Type B pancreatic cell (in vitro differentiated cells): ENCODE measurements at regions not wholly inside any gene's neighbourhood (a gene's known extent, or its start where the extent isn't known, plus 50 kb on each side); places are given as distances from the start of the nearest gene placed in this dataset.
"Not testable (repeated sequence)": the region's sequence is repeated elsewhere in the genome, so short reads cannot be mapped to it uniquely, and the experiment has no call there.

ENCODE experiments used
- DNase-seq: peaks from one replicate; pipeline ENCODE4 v3.0.0; 2021; ENCODE audit warnings: mixed read lengths; ENCODE audit not compliant: unreplicated experiment; ENCODE audit errors: extremely low spot score
- H3K27ac Mint-ChIP-seq: 2 replicates; pipeline ENCODE4 v1.8.0; 2021; ENCODE audit warnings: mild to moderate bottlenecking, mixed read lengths
- H3K27me3 Mint-ChIP-seq: 2 replicates; pipeline ENCODE4 v1.8.0; 2021; ENCODE audit warnings: mixed read lengths
- H3K36me3 Mint-ChIP-seq: 2 replicates; pipeline ENCODE4 v1.8.0; 2021; ENCODE audit warnings: mixed read lengths
- H3K4me1 Mint-ChIP-seq: one replicate; pipeline ENCODE4 v1.8.0; 2021; ENCODE audit warnings: mixed read lengths; ENCODE audit not compliant: unreplicated experiment
- H3K4me3 Mint-ChIP-seq: 2 replicates; pipeline ENCODE4 v1.8.0; 2021; ENCODE audit warnings: mild to moderate bottlenecking, mixed read lengths
- H3K9me3 Mint-ChIP-seq: 2 replicates; pipeline ENCODE4 v1.8.0; 2021; ENCODE audit warnings: mixed read lengths
- TF ChIP-seq, protein P1 (sequence below): fragments of 200-600 bp; sonication (generic); conservative IDR thresholded peaks from 2 replicates; pipeline ENCODE4 v1.5.0; 2021; ENCODE audit warnings: antibody characterized with exemption, mild to moderate bottlenecking

DNA sequence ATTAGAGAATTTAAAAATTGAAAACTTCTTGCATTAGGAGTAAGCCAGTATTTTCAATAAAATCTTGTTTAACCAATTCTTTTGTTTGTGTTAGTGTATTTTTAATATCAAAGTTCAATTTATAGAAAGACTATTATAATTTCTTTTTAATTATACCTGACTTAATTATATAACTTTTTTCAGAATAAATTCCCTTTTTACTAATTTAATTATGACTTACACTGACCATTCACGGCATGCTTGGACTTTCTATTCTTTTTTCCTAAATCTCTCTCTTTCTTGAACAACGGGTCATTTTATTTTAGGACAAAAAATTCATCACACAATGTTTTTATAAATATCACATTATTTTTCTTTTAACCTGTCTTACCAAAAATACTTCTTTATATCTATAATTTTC lies 555.3 kb upstream of the PTGER4 start:
- no peak overlapping the region for H3K4me3 Mint-ChIP-seq
- H3K27ac Mint-ChIP-seq, result no peak overlapping the region
- no peaks in the 10 kb centered on the region for H3K4me1 Mint-ChIP-seq
- H3K36me3 Mint-ChIP-seq, result no peaks in the 10 kb centered on the region
- peaks cover 15% of the 10 kb centered on the region for H3K9me3 Mint-ChIP-seq
- no peaks in the 10 kb centered on the region for H3K27me3 Mint-ChIP-seq
- TF ChIP-seq, protein P1, sequence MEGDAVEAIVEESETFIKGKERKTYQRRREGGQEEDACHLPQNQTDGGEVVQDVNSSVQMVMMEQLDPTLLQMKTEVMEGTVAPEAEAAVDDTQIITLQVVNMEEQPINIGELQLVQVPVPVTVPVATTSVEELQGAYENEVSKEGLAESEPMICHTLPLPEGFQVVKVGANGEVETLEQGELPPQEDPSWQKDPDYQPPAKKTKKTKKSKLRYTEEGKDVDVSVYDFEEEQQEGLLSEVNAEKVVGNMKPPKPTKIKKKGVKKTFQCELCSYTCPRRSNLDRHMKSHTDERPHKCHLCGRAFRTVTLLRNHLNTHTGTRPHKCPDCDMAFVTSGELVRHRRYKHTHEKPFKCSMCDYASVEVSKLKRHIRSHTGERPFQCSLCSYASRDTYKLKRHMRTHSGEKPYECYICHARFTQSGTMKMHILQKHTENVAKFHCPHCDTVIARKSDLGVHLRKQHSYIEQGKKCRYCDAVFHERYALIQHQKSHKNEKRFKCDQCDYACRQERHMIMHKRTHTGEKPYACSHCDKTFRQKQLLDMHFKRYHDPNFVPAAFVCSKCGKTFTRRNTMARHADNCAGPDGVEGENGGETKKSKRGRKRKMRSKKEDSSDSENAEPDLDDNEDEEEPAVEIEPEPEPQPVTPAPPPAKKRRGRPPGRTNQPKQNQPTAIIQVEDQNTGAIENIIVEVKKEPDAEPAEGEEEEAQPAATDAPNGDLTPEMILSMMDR, result no peak
- DNase-seq, result no peak

DNA sequence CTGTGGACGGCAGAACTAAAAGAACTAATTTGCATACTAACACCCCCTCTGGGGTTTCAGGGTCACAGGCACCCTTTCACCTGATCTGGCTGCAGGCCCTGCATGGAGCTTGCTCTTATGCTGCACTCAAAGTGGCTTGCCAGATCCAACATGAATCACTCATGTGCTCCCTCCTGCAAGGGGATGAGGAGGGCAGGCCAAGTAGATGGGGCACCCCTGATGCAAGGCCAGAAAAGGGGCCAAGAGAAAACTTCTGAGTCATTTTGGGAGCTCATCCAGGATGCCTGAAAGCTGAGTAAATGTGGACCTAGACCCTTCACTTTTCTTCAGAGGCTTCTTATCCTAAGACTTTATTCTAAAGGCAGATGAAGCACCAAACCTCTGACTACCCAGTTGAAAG lies 558.5 kb upstream of the PTGER4 start:
- H3K27me3 Mint-ChIP-seq, result no peaks in the 10 kb centered on the region
- H3K36me3 Mint-ChIP-seq, result no peaks in the 10 kb centered on the region
- H3K4me3 Mint-ChIP-seq, result no peak overlapping the region
- no peak overlapping the region for H3K27ac Mint-ChIP-seq
- TF ChIP-seq, protein P1, result no peak
- no peaks in the 10 kb centered on the region for H3K4me1 Mint-ChIP-seq
- DNase-seq, result no peak
- H3K9me3 Mint-ChIP-seq, result peaks cover 9% of the 10 kb centered on the region

DNA sequence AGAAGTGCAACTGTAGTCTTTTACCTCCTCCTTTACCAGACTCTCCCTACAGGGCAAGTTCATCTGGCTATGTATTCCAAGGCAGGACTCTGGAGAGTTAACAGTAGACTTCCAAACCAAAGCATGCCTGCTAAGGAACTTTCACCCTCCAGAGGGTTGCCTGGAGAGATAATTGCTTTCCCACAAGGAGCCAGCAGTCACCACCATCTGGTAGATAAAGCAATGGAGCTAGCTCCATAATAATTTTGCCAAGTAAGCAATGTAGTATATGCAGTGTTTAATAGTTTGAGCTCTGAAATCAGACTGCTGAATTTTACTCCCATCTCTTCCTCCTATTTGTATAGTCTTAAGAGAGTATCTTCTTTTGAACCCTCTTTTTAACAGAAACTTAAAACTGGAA lies 566.8 kb upstream of the PTGER4 start:
- no peak overlapping the region for H3K4me3 Mint-ChIP-seq
- TF ChIP-seq, protein P1, result no peak
- H3K36me3 Mint-ChIP-seq, result no peaks in the 10 kb centered on the region
- peaks cover 4% of the 10 kb centered on the region for H3K9me3 Mint-ChIP-seq
- H3K27me3 Mint-ChIP-seq, result peaks cover 2% of the 10 kb centered on the region
- no peak overlapping the region for H3K27ac Mint-ChIP-seq
- no peaks in the 10 kb centered on the region for H3K4me1 Mint-ChIP-seq
- no peak for DNase-seq

DNA sequence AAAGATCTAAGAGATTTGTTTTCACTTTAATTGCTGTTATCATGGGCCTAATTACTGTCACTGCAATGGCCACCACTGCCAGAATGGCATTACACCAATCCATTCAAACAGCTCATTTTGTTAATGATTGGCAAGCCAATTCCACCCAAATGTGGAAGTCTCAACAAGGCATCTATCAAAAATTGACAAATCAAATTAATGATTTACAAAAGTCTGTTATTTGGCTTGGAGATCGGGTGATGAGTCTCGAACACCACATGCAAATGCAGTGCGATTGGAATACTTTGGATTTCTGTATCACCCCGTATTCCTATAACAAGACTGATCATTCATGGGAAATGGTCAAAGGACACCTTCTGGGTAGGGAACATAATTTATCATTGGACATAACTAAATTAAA lies 568.7 kb upstream of the PTGER4 start:
- not testable (repeated sequence) for H3K4me1 Mint-ChIP-seq, H3K36me3 Mint-ChIP-seq, H3K27ac Mint-ChIP-seq, DNase-seq, H3K9me3 Mint-ChIP-seq, H3K27me3 Mint-ChIP-seq, H3K4me3 Mint-ChIP-seq

DNA sequence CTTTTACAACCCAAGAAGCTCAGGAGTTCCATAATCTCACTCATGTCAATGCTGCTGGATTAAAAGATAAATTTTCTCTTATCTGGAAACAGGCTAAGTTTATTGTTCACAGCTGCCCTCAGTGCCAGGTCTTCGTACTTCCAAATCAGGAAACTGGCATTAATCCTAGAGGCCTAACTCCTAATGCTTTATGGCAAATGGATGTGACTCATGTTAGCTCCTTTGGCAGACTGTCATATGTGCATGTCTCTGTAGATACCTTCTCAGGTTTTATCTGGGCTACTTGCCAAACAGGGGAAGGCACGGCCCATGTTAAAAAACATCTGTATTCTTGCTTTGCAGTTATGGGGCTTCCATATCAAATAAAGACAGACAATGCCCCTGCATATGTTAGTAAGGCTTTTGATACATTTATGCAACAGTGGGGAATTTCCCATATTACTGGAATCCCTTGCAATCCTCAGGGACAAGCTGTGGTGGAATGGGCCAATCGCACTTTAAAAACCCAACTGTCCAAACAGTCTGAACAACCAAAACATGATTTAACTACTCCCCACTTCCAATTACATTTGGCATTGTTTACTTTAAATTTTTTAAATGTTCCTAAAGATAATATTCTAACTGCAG lies 570.8 kb upstream of the PTGER4 start:
- DNase-seq, H3K36me3 Mint-ChIP-seq, H3K4me3 Mint-ChIP-seq, H3K27ac Mint-ChIP-seq, H3K4me1 Mint-ChIP-seq, H3K27me3 Mint-ChIP-seq: not testable (repeated sequence)
- peaks cover 16% of the 10 kb centered on the region for H3K9me3 Mint-ChIP-seq

DNA sequence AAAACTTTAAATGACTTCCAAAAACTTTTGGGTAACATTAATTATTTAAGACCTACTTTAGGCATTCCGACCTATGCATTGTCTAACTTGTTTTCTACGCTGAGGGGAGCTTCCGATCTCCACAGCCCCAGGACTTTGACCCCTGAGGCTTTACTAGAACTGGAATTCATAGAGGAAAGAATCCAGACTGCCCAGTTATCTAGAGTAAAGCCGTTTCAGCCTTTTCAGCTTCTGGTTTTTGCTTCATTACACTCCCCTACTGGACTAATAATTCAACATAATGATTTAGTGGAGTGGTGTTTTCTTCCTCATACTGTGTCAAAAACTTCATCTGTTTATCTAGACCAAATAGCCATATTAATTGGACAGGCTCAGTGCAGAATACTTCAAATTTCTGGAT lies 571.9 kb upstream of the PTGER4 start:
- not testable (repeated sequence) for H3K4me3 Mint-ChIP-seq, DNase-seq, H3K27me3 Mint-ChIP-seq, H3K36me3 Mint-ChIP-seq, H3K4me1 Mint-ChIP-seq, H3K27ac Mint-ChIP-seq
- H3K9me3 Mint-ChIP-seq, result peaks cover 17% of the 10 kb centered on the region

DNA sequence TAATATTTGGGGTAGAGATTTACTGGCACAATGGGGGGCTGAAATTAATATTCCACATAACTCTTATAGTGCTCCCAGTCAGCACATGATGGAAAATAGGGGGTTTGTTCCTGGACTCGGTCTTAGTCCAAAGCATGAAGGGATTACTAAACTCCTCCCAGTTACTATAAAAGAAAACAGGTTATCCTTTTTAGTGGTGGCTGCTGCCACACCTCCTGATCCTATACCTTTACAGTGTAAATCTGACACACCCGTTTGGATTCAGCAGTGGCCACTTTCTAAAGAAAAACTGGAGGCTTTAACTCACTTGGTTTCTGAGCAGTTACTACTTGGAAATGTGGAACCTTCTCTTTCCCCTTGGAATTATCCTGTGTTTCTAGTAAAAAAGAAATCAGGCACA lies 572.9 kb upstream of the PTGER4 start:
- TF ChIP-seq, protein P1, result no peak
- no peak overlapping the region for H3K27ac Mint-ChIP-seq
- H3K9me3 Mint-ChIP-seq, result peaks cover 14% of the 10 kb centered on the region
- H3K4me1 Mint-ChIP-seq, result no peaks in the 10 kb centered on the region
- no peak overlapping the region for H3K4me3 Mint-ChIP-seq
- no peak for DNase-seq
- no peaks in the 10 kb centered on the region for H3K27me3 Mint-ChIP-seq
- H3K36me3 Mint-ChIP-seq, result no peaks in the 10 kb centered on the region
